Keratinocyte (primary cell): ENCODE measurements at regions not wholly inside any gene's neighbourhood (a gene's known extent, or its start where the extent isn't known, plus 50 kb on each side); places are given as distances from the start of the nearest gene placed in this dataset.

Source experiments
- DNase-seq: peaks from one replicate; pipeline ENCODE4 v3.0.0-alpha.2; 2011; ENCODE audit warnings: low read depth, missing footprints, low spot score
- FAIRE-seq: peaks from 2 replicates; lab custom pipeline; 2011; peaks lifted over from hg19 to GRCh38; lab: Jason Lieb, UNC
- H2AFZ ChIP-seq: 2 replicates; pipeline ENCODE4 v1.6.0; 2012; ENCODE audit warnings: low read length, control low read depth, inconsistent platforms; ENCODE audit not compliant: control insufficient read depth
- H3K27ac ChIP-seq: 2 replicates; pipeline ENCODE4 v1.5.1; 2011; ENCODE audit warnings: low read length; ENCODE audit not compliant: control insufficient read depth, insufficient read depth
- H3K27me3 ChIP-seq: 3 replicates; pipeline ENCODE4 v1.6.0; 2011; ENCODE audit warnings: low read length; ENCODE audit not compliant: control insufficient read depth, insufficient read depth; ENCODE audit errors: extremely low read depth
- H3K36me3 ChIP-seq, 2 experiments: 2 replicates in 1 of 2; 3 replicates in 1 of 2; pipeline ENCODE4 v1.5.1; 2011; ENCODE audit warnings: low read length in 2 of 2, mild to moderate bottlenecking in 1 of 2; ENCODE audit not compliant: control insufficient read depth in 2 of 2, insufficient read depth in 2 of 2; ENCODE audit errors: extremely low read depth in 1 of 2
- H3K4me1 ChIP-seq: 3 replicates; pipeline ENCODE4 v1.5.1; 2011; ENCODE audit warnings: low read length; ENCODE audit not compliant: control insufficient read depth, insufficient read depth; ENCODE audit errors: extremely low read depth
- H3K4me2 ChIP-seq: 3 replicates; pipeline ENCODE4 v1.6.0; 2011; ENCODE audit warnings: low read depth, low read length; ENCODE audit not compliant: control insufficient read depth, insufficient read depth; ENCODE audit errors: extremely low read depth
- H3K4me3 ChIP-seq, 3 experiments: fragments of 200-600 bp in 1 of 3; sonication (generic) in 1 of 3; 2 replicates in 2 of 3; 3 replicates in 1 of 3; pipeline ENCODE4 v1.5.1; 2011 to 2016; ENCODE audit warnings: low read length in 3 of 3, mild to moderate bottlenecking in 3 of 3, control low read depth in 2 of 3, inconsistent platforms in 1 of 3, low read depth in 1 of 3, mixed read lengths in 1 of 3, mixed run types in 1 of 3, moderate library complexity in 1 of 3; ENCODE audit not compliant: control insufficient read depth in 2 of 3, insufficient read depth in 2 of 3; ENCODE audit errors: extremely low read depth in 1 of 3
- H3K79me2 ChIP-seq: 2 replicates; pipeline ENCODE4 v1.6.0; 2012; ENCODE audit warnings: low read length; ENCODE audit not compliant: control insufficient read depth, insufficient read depth
- H3K9ac ChIP-seq: 3 replicates; pipeline ENCODE4 v1.6.0; 2011; ENCODE audit warnings: low read length; ENCODE audit not compliant: control insufficient read depth, insufficient read depth; ENCODE audit errors: extremely low read depth
- H3K9me1 ChIP-seq: 3 replicates; pipeline ENCODE4 v1.6.0; 2011; ENCODE audit warnings: low read length; ENCODE audit not compliant: control insufficient read depth, insufficient read depth; ENCODE audit errors: extremely low read depth
- H3K9me3 ChIP-seq: 2 replicates; pipeline ENCODE4 v1.5.1; 2012; ENCODE audit warnings: low read depth, low read length; ENCODE audit not compliant: control insufficient read depth
- H4K20me1 ChIP-seq: 3 replicates; pipeline ENCODE4 v1.6.0; 2011; ENCODE audit warnings: low read length; ENCODE audit not compliant: control insufficient read depth, insufficient read depth; ENCODE audit errors: extremely low read depth
- EZH2 ChIP-seq: IDR thresholded peaks from one replicate; pipeline ENCODE4 v1.6.1; 2012; ENCODE audit warnings: inconsistent platforms, mild to moderate bottlenecking, low read length, moderate library complexity
- dilution Hi-C: fragments of 300-500 bp; cut with MboI; formaldehyde crosslinking; loops from one replicate; pipeline ENCODE4 v1.7.0; 2020; ENCODE audit warnings: low sequenced_read_pairs; ENCODE audit not compliant: extremely low pct_ligation_motif_present
- TF ChIP-seq, protein P1 (sequence below), 3 experiments: IDR thresholded peaks in 1 of 3; conservative IDR thresholded peaks in 1 of 3; optimal IDR thresholded peaks in 1 of 3; 2 replicates in 2 of 3; 3 replicates in 1 of 3; pipeline versions ENCODE3 to v1.5.1; 2011; ENCODE audit warnings: low read length in 3 of 3, mild to moderate bottlenecking in 3 of 3, moderate library complexity in 2 of 3, control low read depth in 1 of 3, inconsistent platforms in 1 of 3; ENCODE audit not compliant: insufficient read depth in 2 of 3; ENCODE audit errors: extremely low read depth in 1 of 3

DNA sequence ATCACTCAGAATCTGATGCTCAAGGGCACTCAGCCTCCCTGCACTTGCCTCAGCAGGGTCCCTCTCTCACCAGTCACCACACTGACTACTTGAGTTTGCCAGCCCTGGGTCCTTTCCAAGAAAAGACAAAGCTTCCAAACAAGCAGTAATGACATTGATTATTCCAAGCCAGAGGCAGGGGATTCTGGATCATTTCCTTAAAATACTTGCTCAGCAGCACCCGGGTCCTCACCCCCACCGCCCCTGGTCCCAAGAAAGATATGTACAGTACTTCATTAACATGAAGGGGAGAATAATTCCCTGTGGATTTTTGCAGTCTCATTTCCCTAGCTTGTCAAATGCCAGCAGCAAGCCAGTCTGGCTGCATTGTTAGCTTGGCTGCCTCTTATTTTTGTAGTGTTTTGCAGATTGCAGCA is 83.2 kb upstream of the GNAO1 start:
- FAIRE-seq (no peak), DNase-seq (no peak)
- no peak overlapping the region for H2AFZ ChIP-seq
- no peak overlapping the region for H3K27ac ChIP-seq
- no peaks in the 10 kb centered on the region for H3K9me3 ChIP-seq
- H3K4me2 ChIP-seq, result no peak overlapping the region
- no peaks in the 10 kb centered on the region for H3K4me1 ChIP-seq
- H3K9me1 ChIP-seq, result no peaks in the 10 kb centered on the region
- no peaks in the 10 kb centered on the region for H3K79me2 ChIP-seq
- no peaks in the 10 kb centered on the region for H4K20me1 ChIP-seq
- no peak overlapping the region for H3K9ac ChIP-seq
- H3K27me3 ChIP-seq, result peaks cover 5% of the 10 kb centered on the region
- no peak overlapping the region for H3K4me3 ChIP-seq
- no peaks in the 10 kb centered on the region for H3K36me3 ChIP-seq
- dilution Hi-C loops, result no loop called here
- TF ChIP-seq, protein P1, sequence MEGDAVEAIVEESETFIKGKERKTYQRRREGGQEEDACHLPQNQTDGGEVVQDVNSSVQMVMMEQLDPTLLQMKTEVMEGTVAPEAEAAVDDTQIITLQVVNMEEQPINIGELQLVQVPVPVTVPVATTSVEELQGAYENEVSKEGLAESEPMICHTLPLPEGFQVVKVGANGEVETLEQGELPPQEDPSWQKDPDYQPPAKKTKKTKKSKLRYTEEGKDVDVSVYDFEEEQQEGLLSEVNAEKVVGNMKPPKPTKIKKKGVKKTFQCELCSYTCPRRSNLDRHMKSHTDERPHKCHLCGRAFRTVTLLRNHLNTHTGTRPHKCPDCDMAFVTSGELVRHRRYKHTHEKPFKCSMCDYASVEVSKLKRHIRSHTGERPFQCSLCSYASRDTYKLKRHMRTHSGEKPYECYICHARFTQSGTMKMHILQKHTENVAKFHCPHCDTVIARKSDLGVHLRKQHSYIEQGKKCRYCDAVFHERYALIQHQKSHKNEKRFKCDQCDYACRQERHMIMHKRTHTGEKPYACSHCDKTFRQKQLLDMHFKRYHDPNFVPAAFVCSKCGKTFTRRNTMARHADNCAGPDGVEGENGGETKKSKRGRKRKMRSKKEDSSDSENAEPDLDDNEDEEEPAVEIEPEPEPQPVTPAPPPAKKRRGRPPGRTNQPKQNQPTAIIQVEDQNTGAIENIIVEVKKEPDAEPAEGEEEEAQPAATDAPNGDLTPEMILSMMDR (optimal IDR thresholded peaks at IDR 0.05 in 1 of 3, IDR thresholded peaks at IDR 0.05 in 1 of 3, conservative IDR thresholded peaks at IDR 0.05 in 1 of 3; ENCODE audit: extremely low read depth in 1 of 3, insufficient read depth in 2 of 3, low read length in 3 of 3), result no peak
- TF ChIP-seq EZH2, result no peak

DNA sequence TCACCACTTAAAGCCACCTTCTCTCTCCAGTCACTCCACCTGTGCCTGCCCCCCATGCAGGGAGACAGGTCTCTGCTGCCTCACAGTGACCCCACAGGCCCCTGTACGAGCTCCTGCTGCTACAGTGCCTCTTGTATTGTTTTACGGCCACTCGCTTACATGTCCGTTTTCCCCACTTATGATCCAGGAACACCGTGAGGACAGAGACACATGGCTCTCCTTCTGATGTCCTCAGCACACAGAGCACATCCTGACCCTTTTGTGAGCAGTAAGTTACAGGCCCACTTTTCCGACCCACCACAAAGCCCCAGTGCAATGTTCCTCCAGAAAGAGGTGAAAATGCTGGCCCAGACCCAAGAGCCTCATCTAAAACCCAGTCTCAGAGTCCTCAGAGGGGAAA is 84.8 kb upstream of the GNAO1 start:
- no peak for TF ChIP-seq EZH2
- TF ChIP-seq, protein P1 (optimal IDR thresholded peaks at IDR 0.05 in 1 of 3, IDR thresholded peaks at IDR 0.05 in 1 of 3, conservative IDR thresholded peaks at IDR 0.05 in 1 of 3; ENCODE audit: extremely low read depth in 1 of 3, insufficient read depth in 2 of 3, low read length in 3 of 3), result no peak
- FAIRE-seq (no peak), DNase-seq (no peak)
- no peaks in the 10 kb centered on the region for H3K79me2 ChIP-seq
- H2AFZ ChIP-seq, result no peak overlapping the region
- no peak overlapping the region for H3K4me3 ChIP-seq
- H3K9me3 ChIP-seq, result no peaks in the 10 kb centered on the region
- no peak overlapping the region for H3K27ac ChIP-seq
- H3K4me1 ChIP-seq, result no peaks in the 10 kb centered on the region
- no peaks in the 10 kb centered on the region for H4K20me1 ChIP-seq
- no peaks in the 10 kb centered on the region for H3K36me3 ChIP-seq
- H3K27me3 ChIP-seq, result peaks cover 14% of the 10 kb centered on the region
- H3K4me2 ChIP-seq, result no peak overlapping the region
- H3K9ac ChIP-seq, result no peak overlapping the region
- dilution Hi-C loops, result no loop called here
- no peaks in the 10 kb centered on the region for H3K9me1 ChIP-seq
